ENCODE measurements at regions not wholly inside any gene's neighbourhood (a gene's known extent, or its start where the extent isn't known, plus 50 kb on each side); places are given as distances from the start of the nearest gene placed in this dataset.

GRCh38 chr4:141571362-141571761, 65.0 kb upstream of the IL15 start:
- TF ChIP-seq, protein P1, sequence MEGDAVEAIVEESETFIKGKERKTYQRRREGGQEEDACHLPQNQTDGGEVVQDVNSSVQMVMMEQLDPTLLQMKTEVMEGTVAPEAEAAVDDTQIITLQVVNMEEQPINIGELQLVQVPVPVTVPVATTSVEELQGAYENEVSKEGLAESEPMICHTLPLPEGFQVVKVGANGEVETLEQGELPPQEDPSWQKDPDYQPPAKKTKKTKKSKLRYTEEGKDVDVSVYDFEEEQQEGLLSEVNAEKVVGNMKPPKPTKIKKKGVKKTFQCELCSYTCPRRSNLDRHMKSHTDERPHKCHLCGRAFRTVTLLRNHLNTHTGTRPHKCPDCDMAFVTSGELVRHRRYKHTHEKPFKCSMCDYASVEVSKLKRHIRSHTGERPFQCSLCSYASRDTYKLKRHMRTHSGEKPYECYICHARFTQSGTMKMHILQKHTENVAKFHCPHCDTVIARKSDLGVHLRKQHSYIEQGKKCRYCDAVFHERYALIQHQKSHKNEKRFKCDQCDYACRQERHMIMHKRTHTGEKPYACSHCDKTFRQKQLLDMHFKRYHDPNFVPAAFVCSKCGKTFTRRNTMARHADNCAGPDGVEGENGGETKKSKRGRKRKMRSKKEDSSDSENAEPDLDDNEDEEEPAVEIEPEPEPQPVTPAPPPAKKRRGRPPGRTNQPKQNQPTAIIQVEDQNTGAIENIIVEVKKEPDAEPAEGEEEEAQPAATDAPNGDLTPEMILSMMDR (IDR thresholded peaks at IDR 0.05; ENCODE audit: borderline replicate concordance, extremely low read depth, low read length, poor library complexity, severe bottlenecking), result no peak
- TF ChIP-seq EZH2 (IDR thresholded peaks at IDR 0.05; ENCODE audit: borderline replicate concordance, low read depth, low read length, severe bottlenecking), result no peak

Measured in DND-41 (cell line).